ENCODE measurements at regions not wholly inside any gene's neighbourhood (a gene's known extent, or its start where the extent isn't known, plus 50 kb on each side); places are given as distances from the start of the nearest gene placed in this dataset.

GRCh38 chr4:14668296-14668695 lies 334.0 kb upstream of the CPEB2 start:
- Histone ChIP-seq H3K36me3 (ENCODE audit: control insufficient read depth, insufficient read depth, low read length) (no peaks in the 10 kb centered on the region), H3K27me3 (ENCODE audit: control insufficient read depth, insufficient read depth, low read length, poor library complexity, severe bottlenecking) (no peaks in the 10 kb centered on the region), H3K9me3 (ENCODE audit: control insufficient read depth, low read length) (peaks cover 10% of the 10 kb centered on the region), H3K4me1 (ENCODE audit: control insufficient read depth, insufficient read depth, low read length) (no peaks in the 10 kb centered on the region), H3K27ac (ENCODE audit: low read depth, low read length) (no peak overlapping the region), H3K4me3 (ENCODE audit: low read length) (no peak overlapping the region), H3K9ac (ENCODE audit: extremely low read depth, low read length, poor library complexity, severe bottlenecking) (no peak overlapping the region)
- H3K9me3 Mint-ChIP-seq, result peaks cover 12% of the 10 kb centered on the region
- H3K4me1 Mint-ChIP-seq, result peaks cover 5% of the 10 kb centered on the region
- DNase-seq, result no peak
- WGBS, 2 experiments (ENCODE audit: insufficient coverage in 1 of 2, insufficient read length in 1 of 2), result 71% methylated on average over 1 of the region's 1 CpG; no CpG with 5 or more reads in 1 of the 2 experiments
- TF ChIP-seq CTCF (conservative IDR thresholded peaks at IDR 0.05), result no peak
- peaks cover 3% of the 10 kb centered on the region for H3K36me3 Mint-ChIP-seq (ENCODE audit: low read depth)
- H3K27ac Mint-ChIP-seq, result no peak overlapping the region
- H3K4me3 Mint-ChIP-seq, result no peak overlapping the region
- H3K27me3 Mint-ChIP-seq (ENCODE audit: insufficient read depth), result no peaks in the 10 kb centered on the region

DNA sequence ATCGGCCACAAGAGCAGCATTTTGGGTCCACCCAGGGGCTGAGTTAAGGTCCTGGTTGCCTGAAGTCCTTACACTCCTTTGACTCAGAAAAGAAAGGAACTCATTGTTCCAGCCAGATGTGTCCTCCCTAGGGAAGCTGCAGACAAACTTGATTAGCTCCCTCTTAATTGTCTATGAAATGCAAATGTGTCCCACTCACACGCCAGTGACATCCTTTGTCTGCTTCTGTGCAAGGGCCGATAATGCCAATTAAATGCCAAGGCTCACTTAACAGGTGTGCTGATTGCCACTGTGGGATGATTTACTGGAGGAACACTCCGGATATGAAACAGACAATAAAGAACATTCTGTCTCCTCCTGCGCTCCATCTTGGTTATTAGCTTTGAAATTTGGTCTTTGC lies 332.9 kb upstream of the CPEB2 start:
- Mint-ChIP-seq H3K4me3 (no peak overlapping the region), H3K36me3 (ENCODE audit: low read depth) (peaks cover 3% of the 10 kb centered on the region), H3K4me1 (peaks cover 5% of the 10 kb centered on the region), H3K9me3 (peaks cover 10% of the 10 kb centered on the region), H3K27ac (no peak overlapping the region), H3K27me3 (ENCODE audit: insufficient read depth) (no peaks in the 10 kb centered on the region)
- Histone ChIP-seq H3K4me1 (ENCODE audit: control insufficient read depth, insufficient read depth, low read length) (no peaks in the 10 kb centered on the region), H3K4me3 (ENCODE audit: low read length) (no peak overlapping the region), H3K27ac (ENCODE audit: low read depth, low read length) (no peak overlapping the region), H3K9ac (ENCODE audit: extremely low read depth, low read length, poor library complexity, severe bottlenecking) (no peak overlapping the region), H3K9me3 (ENCODE audit: control insufficient read depth, low read length) (peaks cover 10% of the 10 kb centered on the region), H3K36me3 (ENCODE audit: control insufficient read depth, insufficient read depth, low read length) (no peaks in the 10 kb centered on the region), H3K27me3 (ENCODE audit: control insufficient read depth, insufficient read depth, low read length, poor library complexity, severe bottlenecking) (no peaks in the 10 kb centered on the region)
- no peak for TF ChIP-seq CTCF (conservative IDR thresholded peaks at IDR 0.05)
- WGBS, 2 experiments (ENCODE audit: insufficient coverage in 1 of 2, insufficient read length in 1 of 2), result 87 to 89% methylated on average over 4 to 5 of the region's 5 CpGs
- no peak for DNase-seq

DNA sequence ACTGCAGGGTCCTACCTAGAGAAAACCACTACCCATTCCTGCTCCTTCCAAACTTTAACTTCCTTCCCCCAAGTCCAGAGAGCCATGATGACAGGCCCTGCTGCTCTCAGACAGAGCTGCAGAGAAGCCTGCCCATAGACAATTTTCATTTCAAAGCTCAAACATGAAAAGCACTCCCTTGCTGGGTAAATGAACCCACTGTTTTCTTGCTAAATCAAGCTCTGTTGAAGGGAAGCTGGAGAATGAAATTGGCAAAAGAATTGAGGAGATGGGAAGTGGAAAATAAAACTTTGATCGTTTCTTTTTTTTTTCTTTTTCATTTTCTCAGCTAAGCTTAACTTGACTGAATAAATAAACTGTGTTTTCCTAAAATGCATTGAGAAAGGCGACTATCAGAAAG lies 331.1 kb upstream of the CPEB2 start:
- no peak overlapping the region for H3K27ac ChIP-seq (ENCODE audit: low read depth, low read length)
- H3K4me3 ChIP-seq (ENCODE audit: low read length), result no peak overlapping the region
- Mint-ChIP-seq H3K36me3 (ENCODE audit: low read depth) (peaks cover under 1% of the 10 kb centered on the region), H3K27ac (no peak overlapping the region), H3K27me3 (ENCODE audit: insufficient read depth) (no peaks in the 10 kb centered on the region), H3K9me3 (peaks cover 6% of the 10 kb centered on the region), H3K4me1 (peaks cover 5% of the 10 kb centered on the region), H3K4me3 (no peak overlapping the region)
- no peak overlapping the region for H3K9ac ChIP-seq (ENCODE audit: extremely low read depth, low read length, poor library complexity, severe bottlenecking)
- no peaks in the 10 kb centered on the region for H3K36me3 ChIP-seq (ENCODE audit: control insufficient read depth, insufficient read depth, low read length)
- H3K4me1 ChIP-seq (ENCODE audit: control insufficient read depth, insufficient read depth, low read length), result no peaks in the 10 kb centered on the region
- H3K27me3 ChIP-seq (ENCODE audit: control insufficient read depth, insufficient read depth, low read length, poor library complexity, severe bottlenecking), result no peaks in the 10 kb centered on the region
- WGBS, 2 experiments (ENCODE audit: insufficient coverage in 1 of 2, insufficient read length in 1 of 2), result 90 to 93% methylated on average over 1 to 2 of the region's 2 CpGs
- peaks cover 9% of the 10 kb centered on the region for H3K9me3 ChIP-seq (ENCODE audit: control insufficient read depth, low read length)
- DNase-seq, result no peak
- TF ChIP-seq CTCF (conservative IDR thresholded peaks at IDR 0.05), result no peak
